GM19452 (cell line): ENCODE measurements at regions not wholly inside any gene's neighbourhood (a gene's known extent, or its start where the extent isn't known, plus 50 kb on each side); places are given as distances from the start of the nearest gene placed in this dataset.

ENCODE experiments used
- ATAC-seq: cut with Tn5 transposase; IDR thresholded peaks from one replicate; pipeline ENCODE4 v1.9.1; 2021; ENCODE audit not compliant: unreplicated experiment

GRCh38 chr21:15363921-15364320 is 299.1 kb upstream of the NRIP1 start:
- no peak for ATAC-seq

DNA sequence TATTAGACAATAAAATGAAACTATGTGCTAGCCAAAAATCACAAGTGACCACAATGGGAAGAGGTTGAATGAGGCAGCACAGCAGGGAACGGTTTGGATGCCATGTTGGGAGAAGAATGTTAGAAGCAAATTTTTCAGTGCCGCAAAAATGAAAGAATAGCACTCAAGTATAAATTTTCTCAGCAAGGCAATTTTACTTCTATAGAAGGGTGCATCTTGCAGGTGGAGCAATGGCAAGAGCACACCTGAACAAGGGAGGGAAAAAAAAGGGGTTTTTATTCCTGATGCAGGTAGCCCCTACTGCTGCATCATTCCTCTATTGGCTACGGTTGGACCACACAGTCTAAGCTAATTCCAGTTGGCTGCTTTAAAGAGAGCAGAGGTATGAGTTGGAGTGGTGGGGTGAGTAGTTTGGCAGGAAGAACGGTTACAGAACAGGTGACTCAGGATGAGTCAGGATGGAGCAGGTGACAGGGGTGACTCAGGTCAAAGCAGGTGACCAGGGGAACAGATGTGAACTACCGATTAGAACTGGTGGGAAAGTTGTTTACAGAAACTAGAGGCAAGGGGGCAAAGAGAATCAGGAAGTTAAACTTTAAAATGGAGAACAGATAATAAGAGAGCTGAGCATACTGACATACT is 301.1 kb upstream of the NRIP1 start:
- no peak for ATAC-seq

DNA sequence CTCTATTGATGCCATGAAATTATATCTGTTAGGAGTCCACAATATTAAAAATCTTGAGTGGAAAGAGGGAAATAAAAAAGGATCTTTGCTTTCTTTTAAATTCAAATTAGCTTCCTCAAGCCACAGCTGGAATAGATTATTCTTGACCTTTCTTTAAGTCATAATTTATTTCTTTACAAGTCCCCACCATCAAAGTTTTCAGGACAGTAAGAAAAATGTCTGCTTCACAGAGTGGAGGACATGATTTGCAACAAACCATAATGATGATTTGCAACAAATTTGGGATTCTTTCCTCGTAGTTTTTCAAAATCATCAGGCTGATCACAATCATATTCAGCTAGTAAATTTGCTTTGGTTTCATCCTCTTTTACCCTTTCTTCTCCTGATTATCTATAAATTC is 301.8 kb upstream of the NRIP1 start:
- no peak for ATAC-seq

DNA sequence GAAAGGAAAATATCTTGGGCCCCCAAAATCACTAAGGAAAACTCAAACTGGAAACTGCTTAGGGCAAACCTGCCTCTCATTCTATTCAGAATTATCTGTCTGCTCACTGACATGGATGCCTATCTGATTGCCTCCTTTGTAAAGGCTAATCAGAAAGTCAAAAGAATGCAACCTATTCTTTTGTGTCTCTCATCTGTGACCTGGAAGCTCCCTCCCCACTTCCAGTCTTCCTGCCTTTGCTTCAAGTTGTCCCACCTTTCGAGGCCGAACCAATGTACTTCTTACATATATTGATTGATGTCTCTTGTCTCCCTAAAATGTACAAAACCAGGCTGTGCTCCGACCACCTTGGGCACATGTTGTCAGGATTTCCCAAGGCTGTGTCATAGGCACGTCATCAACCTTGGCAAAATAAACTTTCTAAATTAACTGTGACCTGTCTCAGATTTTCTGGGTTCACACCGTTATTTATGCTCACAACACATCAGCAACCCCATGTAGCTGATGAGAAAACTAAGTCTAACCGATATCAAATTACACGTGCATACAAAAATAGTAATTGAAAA is 302.3 kb upstream of the NRIP1 start:
- no peak for ATAC-seq

- no peak for ATAC-seq
Measured at GRCh38 chr21:15370462-15370975, 305.7 kb upstream of the NRIP1 start.

DNA sequence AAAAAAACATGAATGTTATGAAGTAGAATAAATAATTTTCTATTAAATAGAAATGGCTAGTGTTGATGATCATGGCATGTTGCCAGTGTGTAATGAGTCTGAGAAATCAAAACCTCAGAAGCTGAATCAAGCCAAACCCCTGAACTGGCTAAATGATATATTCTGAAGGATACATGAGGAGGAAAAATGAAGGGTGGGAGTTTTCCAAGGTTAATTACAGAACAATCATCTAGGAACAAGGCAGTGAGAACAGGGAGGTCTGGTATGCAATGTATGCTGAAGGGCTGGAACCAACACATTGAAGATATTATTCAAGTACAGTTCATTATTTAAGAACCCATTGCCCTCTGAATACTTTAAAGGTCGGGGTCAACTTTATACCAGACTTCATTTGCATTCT is 309.1 kb upstream of the NRIP1 start:
- no peak for ATAC-seq

DNA sequence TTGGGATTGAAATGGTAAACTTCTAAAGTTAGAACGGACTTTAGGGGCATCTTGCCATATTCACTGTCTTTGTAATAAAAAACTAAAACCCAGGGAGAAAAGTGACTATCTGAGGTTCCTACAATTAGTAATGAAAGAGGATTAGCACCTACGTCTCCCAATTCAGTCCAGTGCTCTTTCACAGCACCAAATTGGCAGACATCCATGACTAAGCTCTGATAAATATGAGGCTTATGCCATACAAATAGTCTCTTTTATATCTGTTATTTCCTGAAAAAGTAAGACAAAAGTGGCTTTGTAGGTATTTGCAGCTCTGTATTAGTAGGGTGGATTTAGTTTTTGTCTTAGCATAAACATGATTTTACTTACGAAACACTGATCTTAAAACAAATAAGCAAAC is 315.0 kb upstream of the NRIP1 start:
- no peak for ATAC-seq

GRCh38 chr21:15383588-15383987 is 318.8 kb upstream of the NRIP1 start:
- no peak for ATAC-seq

GRCh38 chr21:15390049-15390448 is 325.2 kb upstream of the NRIP1 start:
- no peak for ATAC-seq

GRCh38 chr21:15397258-15397657 is 332.5 kb upstream of the NRIP1 start:
- ATAC-seq = no peak

GRCh38 chr21:15400905-15401304 is 328.9 kb upstream of the USP25 start:
- ATAC-seq = no peak

DNA sequence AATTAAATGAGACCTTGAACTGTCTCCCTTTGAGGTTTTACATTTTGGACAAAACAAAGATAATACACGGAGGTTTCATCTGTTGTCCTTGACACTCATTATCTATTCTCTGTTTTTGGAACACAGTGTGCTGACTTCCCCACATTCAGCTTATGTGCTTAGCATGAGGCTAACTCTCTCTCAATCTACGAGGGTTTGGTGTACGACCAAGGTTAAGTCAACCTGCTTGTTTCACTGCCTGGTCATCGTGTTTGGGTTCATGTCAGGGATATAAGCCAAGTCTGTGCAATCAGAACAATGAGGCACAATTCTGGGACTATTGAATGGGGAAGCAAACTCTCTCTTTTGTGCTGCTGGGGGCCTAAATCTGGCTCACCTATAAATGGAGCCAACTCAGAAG is 328.5 kb upstream of the USP25 start:
- no peak for ATAC-seq

GRCh38 chr21:15405214-15405613 is 324.6 kb upstream of the USP25 start:
- ATAC-seq = no peak

DNA sequence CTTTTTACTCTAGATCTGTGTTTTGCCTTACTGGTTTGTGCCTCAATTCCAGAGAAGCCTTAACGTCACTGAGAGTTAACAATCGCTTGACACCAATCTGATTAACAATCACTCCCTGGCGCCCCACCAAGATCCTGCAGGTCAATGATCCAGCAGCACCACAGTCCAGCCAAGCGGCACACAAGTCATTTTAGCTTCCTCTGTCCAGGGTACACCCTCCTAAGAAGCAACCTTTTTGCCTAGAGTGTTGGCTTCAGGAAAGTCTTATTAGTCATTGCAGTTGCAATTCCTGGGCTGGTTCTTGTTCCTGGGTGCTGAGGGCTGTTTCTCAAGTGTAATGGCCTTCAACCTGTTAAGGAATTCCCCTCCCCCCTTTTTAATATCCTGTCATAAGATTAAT is 323.0 kb upstream of the USP25 start:
- no peak for ATAC-seq

DNA sequence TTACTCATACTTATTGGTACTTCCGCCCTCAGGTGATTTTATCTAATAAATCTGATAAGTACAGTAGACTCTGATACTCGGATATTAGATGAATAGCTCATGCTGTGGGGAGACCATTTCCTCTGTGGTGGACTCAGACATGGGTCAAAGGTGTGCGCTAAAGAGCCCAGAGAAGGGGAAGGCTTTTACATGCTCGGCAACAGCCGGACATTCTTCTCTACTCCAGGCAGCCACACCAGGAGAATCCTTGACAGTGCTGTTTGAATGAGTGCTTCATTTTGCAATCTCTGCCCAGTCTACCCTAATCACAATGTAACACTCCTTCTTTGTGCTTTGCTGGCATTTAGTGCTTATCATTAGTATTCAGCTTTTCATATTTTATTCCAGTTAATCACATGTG is 322.2 kb upstream of the USP25 start:
- ATAC-seq = no peak

DNA sequence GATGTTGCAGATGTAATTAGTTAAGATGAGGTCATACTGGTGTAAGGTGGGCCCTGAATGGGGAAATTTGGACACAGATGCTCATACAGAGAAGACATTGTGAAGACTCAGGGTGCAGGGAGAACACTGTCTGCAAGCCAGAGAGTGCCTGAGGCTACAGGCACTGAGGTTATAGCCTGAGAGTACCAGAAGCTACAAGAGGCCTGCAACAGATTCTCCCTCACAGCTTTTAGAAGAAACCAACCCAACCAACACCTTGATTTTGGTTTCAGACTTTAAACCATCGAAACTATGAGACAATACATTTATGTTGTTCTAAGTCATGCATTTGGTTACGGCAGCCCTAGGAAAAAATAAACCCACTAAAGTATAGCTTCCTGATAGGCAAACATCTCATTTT is 321.7 kb upstream of the USP25 start:
- ATAC-seq = peak; percentile 92

DNA sequence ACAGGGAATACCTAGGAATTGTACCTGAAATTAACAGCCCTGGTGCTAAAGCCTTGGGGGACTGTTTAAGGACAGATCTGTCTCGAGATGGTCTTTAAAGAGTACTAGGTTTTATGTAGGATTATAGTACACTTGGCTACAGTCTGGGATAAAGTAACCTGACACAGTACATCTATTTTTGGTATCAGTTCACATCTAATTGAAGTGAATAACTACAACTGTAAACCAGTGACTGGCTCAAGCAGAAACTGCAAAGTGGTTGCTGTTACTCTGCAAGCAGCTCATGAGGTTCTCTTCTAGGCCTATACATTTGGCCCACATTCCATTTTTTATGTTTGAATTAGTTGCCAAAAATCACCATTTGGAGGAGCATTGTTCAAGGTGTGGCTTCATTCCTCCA is 320.8 kb upstream of the USP25 start:
- no peak for ATAC-seq

GRCh38 chr21:15410853-15411252 is 318.9 kb upstream of the USP25 start:
- no peak for ATAC-seq

GRCh38 chr21:15414057-15414456 is 315.7 kb upstream of the USP25 start:
- ATAC-seq = peak; percentile 58

GRCh38 chr21:15415541-15416261 is 314.1 kb upstream of the USP25 start:
- no peak for ATAC-seq

DNA sequence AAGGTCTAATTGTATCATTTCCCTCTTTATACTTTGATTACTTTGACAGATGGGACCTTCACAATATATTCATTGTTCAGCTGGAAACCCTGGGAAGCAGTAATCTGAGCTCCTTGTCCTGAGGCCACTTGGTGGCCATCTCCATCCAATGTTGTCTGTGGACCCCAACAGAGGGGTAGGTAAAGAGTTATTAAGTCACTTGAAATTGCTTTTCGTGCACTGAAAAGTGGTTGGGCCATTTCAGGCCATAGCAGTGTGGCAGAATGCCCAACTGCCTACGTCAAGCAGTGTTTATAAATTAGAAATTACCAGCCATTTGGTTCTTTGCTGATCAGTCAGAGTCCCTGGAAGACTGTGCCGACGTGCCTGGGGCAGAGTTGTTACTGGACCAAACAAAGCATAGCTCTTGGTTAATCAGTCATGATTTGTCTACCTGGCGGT is 308.3 kb upstream of the USP25 start:
- no peak for ATAC-seq

- no peak for ATAC-seq
Measured at GRCh38 chr21:15421947-15422346, 307.8 kb upstream of the USP25 start.
